ENCODE measurements at regions not wholly inside any gene's neighbourhood (a gene's known extent, or its start where the extent isn't known, plus 50 kb on each side); places are given as distances from the start of the nearest gene placed in this dataset.

GRCh38 chr14:53538316-53538881, 385.3 kb upstream of the DDHD1 start:
- TF ChIP-seq CTCF (IDR thresholded peaks at IDR 0.05; ENCODE audit: low read length) (no peak), EZH2 (IDR thresholded peaks at IDR 0.05; ENCODE audit: borderline replicate concordance, low read length) (no peak)
